ENCODE measurements at regions not wholly inside any gene's neighbourhood (a gene's known extent, or its start where the extent isn't known, plus 50 kb on each side); places are given as distances from the start of the nearest gene placed in this dataset.

DNA sequence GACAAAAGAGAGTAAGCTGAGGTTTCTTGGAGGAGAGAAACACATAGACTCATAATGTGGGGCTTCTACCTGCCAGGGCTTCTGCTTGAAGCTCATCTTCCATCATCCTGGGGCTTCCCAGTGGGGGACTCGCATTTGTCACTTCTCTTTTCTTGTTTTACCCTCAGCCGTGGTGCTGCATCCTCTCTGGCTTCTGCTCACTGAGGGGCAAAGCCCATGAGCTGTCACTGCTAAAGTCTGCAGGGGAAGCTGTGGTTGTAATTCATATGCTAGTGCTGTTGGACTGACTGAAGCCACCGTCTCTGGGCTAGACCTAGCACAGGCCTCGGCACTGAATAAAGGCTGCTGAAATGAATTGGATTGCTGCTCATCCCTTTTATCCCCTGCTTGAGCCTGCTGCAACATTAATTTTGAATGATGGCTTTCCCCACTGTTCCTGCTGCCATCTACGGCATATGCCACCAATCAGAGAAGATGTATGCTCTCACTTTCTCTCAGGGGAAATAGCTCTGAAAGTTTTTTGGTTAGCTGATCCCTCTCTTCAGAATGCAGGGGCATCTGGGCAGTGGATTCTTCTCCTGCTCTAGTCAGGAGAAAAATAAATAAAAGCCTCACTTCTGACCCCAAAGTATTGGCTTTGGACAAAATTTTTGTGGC, 568.4 kb upstream of the MAP3K7 start:
- POLR2A ChIA-PET (ENCODE audit: low non-redundant PET), result no interaction called here
- no peak overlapping the region for H3K27ac ChIP-seq
- CTCF ChIA-PET, result interaction anchor here (0.6 to 0.7 kb wide), 2 partner anchors 230 to 1202 kb away, joined by 4 to 6 read pairs; no protein-coding TSS in a partner anchor

DNA sequence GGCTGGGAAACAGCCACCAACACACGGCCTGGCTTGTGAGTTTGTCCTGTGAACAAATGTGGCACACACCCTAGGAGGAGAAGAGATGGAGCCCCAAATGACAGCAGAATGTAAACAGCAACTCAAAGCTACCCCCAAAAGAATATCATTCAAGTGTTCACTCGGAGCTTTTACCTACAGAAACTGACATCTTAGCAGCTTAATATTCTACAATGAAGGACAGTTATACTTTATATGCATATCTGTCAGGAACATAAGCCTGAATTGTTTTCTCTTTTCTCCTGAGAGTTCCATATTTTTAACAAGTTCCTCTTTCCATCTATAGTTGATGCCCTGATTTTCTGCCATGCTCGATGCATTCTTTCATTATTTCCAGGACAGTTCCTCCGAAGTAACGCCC, 566.0 kb upstream of the MAP3K7 start:
- POLR2A ChIA-PET (ENCODE audit: low non-redundant PET), result no interaction called here
- CTCF ChIA-PET, result no interaction called here
- no peak overlapping the region for H3K27ac ChIP-seq
- DNase-seq (ENCODE audit: low spot score), result no peak
- TF ChIP-seq, protein P1, sequence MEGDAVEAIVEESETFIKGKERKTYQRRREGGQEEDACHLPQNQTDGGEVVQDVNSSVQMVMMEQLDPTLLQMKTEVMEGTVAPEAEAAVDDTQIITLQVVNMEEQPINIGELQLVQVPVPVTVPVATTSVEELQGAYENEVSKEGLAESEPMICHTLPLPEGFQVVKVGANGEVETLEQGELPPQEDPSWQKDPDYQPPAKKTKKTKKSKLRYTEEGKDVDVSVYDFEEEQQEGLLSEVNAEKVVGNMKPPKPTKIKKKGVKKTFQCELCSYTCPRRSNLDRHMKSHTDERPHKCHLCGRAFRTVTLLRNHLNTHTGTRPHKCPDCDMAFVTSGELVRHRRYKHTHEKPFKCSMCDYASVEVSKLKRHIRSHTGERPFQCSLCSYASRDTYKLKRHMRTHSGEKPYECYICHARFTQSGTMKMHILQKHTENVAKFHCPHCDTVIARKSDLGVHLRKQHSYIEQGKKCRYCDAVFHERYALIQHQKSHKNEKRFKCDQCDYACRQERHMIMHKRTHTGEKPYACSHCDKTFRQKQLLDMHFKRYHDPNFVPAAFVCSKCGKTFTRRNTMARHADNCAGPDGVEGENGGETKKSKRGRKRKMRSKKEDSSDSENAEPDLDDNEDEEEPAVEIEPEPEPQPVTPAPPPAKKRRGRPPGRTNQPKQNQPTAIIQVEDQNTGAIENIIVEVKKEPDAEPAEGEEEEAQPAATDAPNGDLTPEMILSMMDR (conservative IDR thresholded peaks at IDR 0.05; ENCODE audit: low read depth), result no peak

More for the DNA sequence above, 568.4 kb upstream of the MAP3K7 start:
- DNase-seq (ENCODE audit: low spot score), result no peak
- TF ChIP-seq, protein P1 (conservative IDR thresholded peaks at IDR 0.05; ENCODE audit: low read depth), result no peak

DNA sequence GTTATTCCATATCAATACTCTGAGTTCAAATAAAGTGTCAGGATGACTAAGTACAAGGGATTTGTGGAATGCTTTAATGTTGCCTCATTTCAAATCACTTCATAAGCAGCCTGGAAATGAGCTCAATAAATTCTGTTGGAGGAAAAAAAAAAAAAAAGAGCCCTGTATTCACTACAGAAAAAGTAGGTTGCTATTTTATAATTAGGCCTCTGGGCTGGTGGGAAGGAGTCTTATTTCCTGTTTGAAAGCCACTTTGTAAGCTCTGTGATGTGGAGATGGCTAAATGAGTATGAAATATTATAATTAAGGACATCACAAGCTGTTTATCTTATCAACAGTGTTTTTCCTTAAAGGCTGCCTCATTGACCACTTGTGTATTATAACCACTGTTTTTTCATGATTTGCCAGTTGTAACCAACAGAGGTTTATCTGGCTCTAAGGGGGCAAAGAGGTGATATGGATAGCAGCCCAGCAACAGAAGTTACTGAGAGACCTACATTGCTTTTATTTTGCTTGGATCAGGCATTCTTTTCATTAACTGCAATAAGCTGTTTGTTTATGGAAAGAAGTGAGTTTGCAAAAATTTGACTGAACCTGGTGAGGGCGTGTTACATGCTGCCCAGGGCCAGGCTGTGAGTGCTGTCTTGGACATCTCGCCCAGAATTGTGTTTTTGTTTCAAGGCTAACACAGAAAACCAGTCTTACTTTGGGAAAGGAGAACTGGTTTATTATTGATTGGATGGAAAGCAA, 563.3 kb upstream of the MAP3K7 start:
- no peak overlapping the region for H3K27ac ChIP-seq
- TF ChIP-seq, protein P1 (conservative IDR thresholded peaks at IDR 0.05; ENCODE audit: low read depth), result no peak
- ChIA-PET CTCF (interaction anchor here (0.5 kb wide), 1 partner anchor 69 kb away, joined by 3 read pairs; no protein-coding TSS in a partner anchor), POLR2A (ENCODE audit: low non-redundant PET) (interaction anchor here (0.6 kb wide), 1 partner anchor 400 kb away, joined by 3 read pairs; no protein-coding TSS in a partner anchor)
- no peak for DNase-seq (ENCODE audit: low spot score)

DNA sequence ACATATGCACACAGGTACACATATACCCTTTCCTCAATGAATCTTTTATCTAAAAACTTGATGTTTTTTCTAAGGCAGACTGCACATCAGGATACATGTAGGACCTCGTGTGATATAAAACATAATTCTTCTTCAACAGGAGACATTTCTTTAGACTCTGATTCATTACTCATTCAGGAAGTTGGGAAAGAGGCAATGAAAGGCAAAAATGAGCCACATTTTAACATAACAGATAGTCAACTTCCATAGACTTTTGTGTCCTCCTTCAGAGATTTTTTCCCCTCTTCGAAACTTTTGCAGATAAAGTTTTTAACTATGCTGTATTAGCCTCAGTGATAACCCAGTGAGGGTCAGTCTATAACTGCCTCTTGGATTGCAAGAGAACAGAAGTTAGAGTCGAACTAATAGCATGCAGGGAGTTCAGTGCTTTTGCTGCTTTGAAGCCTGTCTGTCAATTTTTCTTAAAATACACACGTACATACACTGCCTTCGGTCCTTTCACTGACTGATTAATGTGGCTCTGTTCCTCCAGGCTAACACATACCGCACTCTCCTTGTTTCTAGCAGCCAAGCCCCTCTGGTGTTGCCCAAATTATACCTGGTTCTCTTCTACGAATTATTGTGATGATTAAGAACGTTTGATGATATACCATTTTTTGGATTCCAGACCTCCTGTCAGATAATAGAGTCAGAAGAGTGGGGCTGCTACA, 562.5 kb upstream of the MAP3K7 start:
- ChIA-PET CTCF (no interaction called here), POLR2A (ENCODE audit: low non-redundant PET) (no interaction called here)

DNA sequence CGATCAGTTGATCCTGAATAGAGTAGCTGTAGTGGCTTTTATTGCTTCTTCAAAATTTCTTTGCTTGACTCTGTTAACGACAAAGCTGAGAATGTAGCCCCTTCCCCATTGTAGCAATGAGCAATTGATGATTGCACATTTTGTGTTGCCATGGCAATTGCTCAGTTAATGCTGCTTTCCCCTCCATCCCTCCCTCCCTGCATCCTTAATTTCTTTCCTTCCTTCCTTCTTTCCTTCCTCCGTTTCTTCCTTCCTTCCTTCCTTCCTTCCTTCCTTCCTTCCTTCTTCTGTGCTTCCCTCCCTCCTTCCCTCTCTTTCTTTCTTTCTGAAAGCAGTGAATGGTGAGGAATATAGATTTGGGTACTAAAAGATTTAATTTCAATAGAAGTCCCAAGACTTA, 557.3 kb upstream of the MAP3K7 start:
- CTCF ChIA-PET, result no interaction called here
- no peak for DNase-seq (ENCODE audit: low spot score)
- H3K27ac ChIP-seq, result no peak overlapping the region
- POLR2A ChIA-PET (ENCODE audit: low non-redundant PET), result no interaction called here
- TF ChIP-seq, protein P1 (conservative IDR thresholded peaks at IDR 0.05; ENCODE audit: low read depth), result no peak

More for the DNA sequence above, 562.5 kb upstream of the MAP3K7 start:
- H3K27ac ChIP-seq, result no peak overlapping the region
- TF ChIP-seq, protein P1 (conservative IDR thresholded peaks at IDR 0.05; ENCODE audit: low read depth), result no peak
- no peak for DNase-seq (ENCODE audit: low spot score)

DNA sequence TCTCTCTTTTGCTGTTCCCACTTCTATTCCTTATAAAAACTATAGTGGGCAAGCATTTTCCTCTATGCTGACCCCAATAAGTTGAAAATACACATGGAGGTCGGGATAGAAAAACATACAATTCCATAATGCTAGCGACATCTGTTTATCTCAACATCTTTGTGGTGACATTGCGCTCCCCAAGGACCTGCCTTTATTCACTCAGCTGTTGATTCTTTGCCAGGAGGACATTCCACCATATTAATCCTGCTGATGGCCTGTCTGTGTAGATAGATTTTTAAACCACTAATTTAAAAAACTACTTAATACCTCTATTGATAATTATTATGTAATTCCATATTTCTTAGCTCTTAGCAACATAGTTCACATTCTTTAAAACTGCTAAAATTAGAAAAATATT, 555.3 kb upstream of the MAP3K7 start:
- ChIA-PET POLR2A (ENCODE audit: low non-redundant PET) (no interaction called here), CTCF (no interaction called here)
- no peak overlapping the region for H3K27ac ChIP-seq
- DNase-seq (ENCODE audit: low spot score), result no peak
- TF ChIP-seq, protein P1 (conservative IDR thresholded peaks at IDR 0.05; ENCODE audit: low read depth), result no peak
